Cardiac septum (tissue), 1 donor: ENCODE measurements at regions not wholly inside any gene's neighbourhood (a gene's known extent, or its start where the extent isn't known, plus 50 kb on each side); places are given as distances from the start of the nearest gene placed in this dataset.

Experiments
- DNase-seq: peaks from one replicate; pipeline ENCODE4 v3.0.0-alpha.2; 2020; ENCODE audit warnings: low spot score
- intact Hi-C: fragments of 100-400 bp; cut with DNase I; formaldehyde crosslinking; loops from one replicate; pipeline ENCODE4 v1.14.0; 2022
- donor health status: DM: no; HTN: no; CAD: no.

DNA sequence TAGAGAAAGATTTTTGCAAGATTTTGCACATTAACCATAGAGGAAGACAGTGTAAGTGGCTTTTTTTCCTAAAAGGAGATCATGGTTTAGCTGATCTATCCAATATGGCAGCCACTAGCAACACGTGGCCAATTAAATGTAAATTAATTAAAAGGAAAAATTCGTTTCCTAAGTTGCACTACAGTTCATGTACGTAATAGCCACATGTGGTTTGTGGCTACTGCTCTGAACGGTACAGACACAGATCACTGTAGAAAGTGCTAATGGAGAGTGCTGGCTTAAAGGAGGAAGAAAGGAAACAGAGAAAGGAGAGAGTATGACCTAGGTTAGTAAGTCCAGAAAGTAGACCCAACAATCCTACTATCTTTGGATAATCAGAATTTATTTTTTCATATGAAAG is 170.8 kb downstream of the SIPA1L2 start:
- intact Hi-C loops: no loop called here
- DNase-seq: no peak

DNA sequence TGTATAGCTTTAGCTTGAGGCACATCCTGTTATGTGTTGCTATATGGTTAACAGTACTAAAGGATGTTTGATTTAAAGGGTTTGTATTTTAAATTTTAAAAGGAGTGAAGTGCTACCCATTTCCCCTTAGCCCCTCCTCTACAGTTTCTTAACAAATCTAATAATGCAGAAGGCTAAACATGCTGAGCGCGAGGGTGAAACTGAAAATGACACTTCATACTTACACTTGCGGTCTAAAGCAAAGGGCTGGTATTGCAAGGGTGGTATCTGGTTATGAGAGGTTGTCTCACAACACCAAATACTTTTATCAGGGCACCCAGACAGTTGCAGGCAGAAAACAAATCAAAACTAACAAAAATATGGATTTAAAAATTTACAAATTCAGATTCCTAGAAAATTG is 172.3 kb downstream of the SIPA1L2 start:
- DNase-seq: no peak

DNA sequence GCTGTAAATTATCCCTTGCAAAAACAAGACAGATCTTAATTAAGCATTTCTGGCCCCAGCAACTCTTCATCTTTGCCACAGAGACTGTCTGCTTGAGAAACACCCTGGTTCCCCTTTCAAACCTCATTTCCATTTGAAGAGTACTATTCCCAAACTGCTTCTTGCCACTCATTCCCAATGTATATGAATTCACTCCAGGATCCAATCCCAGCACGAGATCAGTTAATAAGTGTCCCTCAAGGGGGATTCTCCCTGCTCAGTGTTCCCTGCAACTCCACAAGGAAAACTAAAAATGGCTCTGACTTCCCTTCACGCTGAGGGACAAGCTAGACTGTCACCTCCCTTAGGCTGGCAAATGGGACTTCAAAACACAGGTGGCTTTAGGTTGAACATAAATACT is 173.2 kb downstream of the SIPA1L2 start:
- DNase-seq: no peak

More for the DNA sequence above, 172.3 kb downstream of the SIPA1L2 start:
- intact Hi-C loops: no loop called here

DNA sequence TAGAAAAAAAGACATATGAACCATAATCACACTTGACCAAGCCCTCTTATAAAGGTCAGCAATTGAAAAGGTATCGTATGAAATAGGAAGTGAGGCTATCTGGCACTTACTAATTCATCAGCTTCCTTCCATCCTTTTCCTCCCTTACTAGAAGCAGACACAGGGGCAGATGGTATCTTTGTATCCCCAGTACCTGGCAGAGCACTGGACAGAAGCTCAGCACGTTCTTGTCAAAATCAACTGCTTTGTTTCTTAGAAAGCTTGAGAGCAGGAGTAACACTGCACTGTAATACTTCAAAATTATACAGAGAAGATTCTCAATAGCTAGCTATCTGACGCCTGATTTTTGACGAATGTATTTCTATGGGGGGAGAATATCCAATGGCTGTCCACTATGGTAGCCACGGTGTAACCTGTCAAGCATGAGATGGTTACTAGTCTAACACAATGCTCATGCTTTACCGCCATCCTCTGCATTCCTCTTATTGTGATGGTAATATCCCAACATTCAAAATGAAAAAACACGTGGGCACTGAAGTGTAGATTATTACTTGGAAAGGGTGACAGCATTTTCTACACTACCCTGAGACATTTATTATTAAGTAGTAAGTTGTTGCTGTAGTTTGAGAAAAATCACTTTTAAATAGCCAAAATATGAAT is 175.6 kb downstream of the SIPA1L2 start:
- intact Hi-C loops: no loop called here
- DNase-seq: no peak

More for the DNA sequence above, 173.2 kb downstream of the SIPA1L2 start:
- intact Hi-C loops: no loop called here

DNA sequence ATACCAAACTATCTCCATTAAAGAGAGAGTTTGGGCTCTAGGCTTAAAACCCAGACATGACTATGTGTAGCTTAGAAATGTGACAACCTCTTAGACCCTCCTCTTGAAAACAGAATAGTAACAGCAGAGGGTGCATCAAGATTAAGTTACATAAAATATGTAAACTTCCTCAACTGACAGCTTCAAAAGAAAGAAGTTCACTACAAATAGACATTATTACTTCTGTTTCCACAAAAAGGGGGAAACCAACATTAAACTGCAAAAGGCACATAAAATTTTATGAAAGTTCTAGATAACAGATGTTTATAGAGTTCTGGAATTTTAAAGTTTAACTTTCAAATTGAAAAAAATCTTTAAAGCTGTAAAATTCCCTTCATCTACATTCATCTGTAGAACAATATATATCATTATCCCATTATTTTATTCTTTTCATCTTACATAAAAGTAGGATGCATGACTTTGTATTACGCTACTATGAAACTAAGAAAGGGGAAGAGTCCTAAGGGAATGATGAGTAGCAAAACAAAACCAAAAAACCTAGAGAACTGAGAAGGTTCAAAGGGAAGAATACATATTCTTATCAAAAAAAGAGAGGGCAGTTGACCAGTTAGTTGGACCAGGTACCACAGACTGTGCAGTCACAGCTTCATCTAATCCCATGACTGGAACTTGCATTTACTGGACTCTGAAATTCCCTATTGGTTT is 177.0 kb downstream of the SIPA1L2 start:
- DNase-seq: no peak
- intact Hi-C loops: no loop called here

DNA sequence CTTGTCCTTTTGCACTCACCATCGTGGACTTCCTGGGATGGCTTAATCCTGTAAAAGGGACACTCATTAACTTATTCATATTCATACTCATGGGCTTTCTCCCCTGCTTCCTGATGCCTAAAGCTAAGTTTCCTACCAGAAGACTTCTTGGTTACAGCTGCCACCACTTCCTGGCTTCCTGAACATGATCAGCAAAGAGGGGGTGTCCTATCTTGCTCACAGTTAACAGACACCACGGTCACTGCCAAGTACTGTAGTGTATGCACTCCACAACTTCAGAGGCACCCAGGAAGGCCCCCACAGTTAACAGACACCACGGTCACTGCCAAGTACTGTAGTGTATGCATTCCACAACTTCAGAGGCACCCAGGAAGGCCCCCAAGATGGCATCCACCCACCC is 177.8 kb downstream of the SIPA1L2 start:
- intact Hi-C loops: no loop called here

DNA sequence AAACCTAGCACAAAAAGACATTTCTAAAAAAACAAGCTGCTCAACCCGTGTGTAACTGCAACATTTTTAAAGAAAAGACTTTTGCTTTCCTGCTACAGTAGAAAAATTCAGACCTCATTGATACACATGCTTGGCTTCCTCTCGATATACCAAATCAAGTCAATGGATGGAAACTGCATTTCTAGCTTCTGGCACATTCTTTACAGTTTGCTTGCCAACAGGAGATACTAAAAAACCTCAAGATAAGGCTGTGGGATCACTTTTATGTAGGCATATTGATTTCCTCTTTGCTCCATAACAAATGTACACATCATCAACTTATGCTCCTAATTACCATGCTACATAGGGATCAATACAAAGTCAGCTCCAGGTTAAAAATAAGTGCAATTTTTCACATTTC is 178.4 kb downstream of the SIPA1L2 start:
- intact Hi-C loops: no loop called here
- DNase-seq: no peak

More for the DNA sequence above, 177.8 kb downstream of the SIPA1L2 start:
- no peak for DNase-seq

DNA sequence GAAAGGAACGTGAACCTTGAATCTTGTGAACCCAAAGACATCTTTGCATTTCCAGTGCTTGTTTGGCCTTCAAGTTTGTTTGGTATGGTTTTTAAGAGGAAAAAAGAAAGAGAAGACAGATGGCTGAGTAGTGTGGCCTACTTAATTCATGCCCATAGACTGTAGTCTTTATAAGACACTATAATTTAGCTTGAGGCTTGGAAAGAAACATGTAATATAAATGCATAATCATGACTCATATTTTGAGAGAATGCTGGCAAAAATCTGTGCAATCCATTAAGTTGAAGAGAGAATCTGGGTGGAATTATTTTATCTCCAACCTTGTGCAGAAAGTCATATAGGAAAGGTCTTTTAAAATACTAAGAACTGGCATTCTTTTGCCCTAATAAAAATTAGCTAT is 179.3 kb downstream of the SIPA1L2 start:
- intact Hi-C loops: no loop called here
- no peak for DNase-seq

DNA sequence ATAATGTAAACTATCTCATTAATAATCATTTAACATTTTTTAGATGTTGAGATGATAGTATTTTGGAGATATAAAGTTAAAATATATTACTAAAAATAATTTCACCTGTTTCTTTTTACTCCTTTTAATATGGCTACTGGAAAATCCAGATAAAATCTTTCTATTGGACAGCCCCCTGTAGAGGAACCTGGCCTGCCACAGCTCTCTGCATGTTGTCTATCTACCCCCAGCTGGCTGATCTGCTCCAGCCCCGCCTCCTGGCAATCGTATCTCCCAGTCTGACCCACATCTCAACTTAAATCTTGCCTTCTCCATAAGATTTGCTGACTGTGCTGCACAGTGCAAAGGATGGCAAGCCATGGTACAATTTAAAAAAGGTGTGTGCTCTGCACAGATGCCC is 182.8 kb downstream of the SIPA1L2 start:
- DNase-seq: no peak
- intact Hi-C loops: no loop called here

DNA sequence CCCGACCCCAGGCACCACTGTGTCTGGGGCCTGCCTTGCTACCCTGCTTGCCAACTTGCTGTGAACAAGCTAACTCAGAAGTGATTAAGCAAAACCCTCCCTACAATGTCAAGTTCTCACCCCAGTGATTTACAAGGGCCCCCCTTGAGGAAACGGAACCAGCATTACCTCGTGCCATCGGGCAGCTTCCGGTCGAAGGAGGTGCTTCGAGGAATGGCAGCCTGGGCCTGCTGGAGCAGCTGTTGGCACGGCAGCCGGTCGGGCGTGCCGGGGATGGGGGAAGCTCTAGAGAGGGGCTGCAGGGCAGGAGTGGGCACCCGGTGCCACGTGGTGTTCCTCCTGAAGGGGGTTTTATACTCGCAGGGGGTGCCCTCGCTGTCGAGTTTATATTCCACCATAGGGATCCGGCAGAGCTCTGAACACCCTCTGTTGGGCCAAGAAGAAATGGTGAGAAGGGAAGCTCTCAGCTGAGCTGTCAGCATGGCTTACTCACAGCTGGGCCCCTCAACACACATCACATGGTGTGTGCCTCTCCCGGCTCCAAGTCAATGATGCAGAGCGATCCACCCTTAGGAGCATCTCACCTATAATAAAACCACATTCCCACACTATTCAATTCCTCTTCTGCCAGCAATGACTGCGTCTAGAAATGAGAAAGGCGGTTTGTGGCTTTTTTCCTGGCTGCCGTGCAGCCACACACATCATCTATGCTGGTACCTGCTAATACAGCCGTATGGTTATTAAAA is 184.4 kb downstream of the SIPA1L2 start:
- DNase-seq: no peak
- intact Hi-C loops: no loop called here

DNA sequence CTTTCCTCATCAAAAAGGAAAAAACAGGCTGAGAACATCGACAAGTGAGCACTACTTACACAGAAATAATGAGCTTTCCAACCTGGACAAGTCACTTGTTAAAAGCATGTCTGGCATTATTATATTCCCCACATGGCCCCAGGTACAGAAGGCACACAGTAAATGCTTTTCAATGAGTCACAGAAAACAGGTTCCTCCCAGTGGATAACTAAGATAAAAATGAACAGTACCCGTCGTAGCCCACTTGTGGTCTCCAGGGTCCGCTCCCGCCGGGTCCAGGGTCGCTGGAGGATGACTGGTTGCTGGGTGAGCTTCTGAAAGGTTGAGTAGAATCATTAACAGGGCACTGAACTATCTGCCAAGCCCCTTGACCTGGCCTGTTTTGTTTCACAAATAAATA is 186.6 kb downstream of the SIPA1L2 start:
- intact Hi-C loops: no loop called here

DNA sequence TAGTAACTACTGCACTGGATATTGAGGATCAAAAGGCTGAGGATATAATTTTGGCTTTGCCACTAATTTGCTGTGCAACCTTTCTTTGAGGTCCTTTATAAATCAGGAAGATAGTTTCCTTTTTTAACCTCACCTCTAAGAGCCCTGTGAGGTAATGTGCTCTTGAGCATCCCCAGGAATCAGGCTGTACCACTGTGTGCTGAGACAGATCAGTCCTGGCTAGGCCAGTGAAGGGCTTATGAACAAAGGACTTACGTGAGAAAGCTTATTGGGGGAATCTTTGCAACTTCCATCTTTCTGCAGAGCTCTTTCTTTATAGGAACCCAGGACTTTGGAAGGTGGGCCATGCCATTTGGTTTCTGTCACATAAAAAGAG is 188.9 kb downstream of the SIPA1L2 start:
- intact Hi-C loops: no loop called here

More for the DNA sequence above, 186.6 kb downstream of the SIPA1L2 start:
- no peak for DNase-seq

DNA sequence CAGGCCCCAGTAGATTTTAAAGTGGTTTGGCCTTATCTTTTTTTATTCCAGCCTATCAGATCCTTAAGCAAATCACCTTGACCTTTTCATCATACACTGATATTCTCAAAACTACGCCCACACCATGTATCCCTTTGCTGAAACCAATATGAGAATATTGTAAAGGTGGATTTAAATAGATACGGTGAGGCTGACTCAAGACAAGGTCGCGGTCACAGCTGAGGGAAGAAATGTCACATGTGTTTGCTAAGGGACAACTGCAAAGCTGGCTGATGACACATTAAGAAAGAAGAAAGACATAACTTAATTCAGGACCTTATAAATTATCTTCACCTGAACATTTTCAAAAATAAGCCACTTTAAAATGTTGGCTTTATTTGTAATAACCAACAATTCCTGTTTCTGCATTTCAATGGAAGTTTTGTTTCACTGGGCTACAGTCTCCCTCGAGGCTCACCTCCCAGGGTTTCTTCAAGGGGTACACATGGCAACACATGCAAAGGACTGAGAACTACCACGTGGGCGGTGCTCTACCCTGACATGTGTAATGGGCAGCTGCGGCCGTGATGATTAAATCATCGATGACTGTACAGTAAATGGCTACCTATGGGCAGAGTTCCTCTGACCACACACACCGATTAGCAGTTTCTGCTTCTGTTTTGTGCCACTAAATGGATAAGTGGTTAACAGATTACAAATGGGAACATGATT is 189.5 kb downstream of the SIPA1L2 start:
- DNase-seq: no peak
- intact Hi-C loops: no loop called here

More for the DNA sequence above, 188.9 kb downstream of the SIPA1L2 start:
- no peak for DNase-seq

DNA sequence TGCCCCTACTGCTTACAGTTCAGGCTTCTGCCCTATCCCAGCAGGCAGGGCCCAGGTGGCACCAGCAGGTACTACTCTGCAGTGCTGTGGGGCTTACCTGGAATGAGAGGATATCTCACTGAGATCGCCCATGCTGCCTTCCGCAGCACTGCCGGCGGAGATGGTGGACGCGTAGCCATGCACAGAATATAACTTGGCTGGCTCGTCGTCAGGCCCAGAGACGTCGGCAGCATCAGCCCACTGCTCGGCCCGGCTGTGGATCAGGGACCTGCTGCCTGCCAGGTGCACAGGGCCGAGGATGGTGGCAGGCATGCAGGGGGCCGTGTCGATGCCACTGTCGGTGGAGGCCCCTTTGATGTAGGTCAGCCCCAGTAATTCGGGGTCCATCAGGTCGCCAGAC is 190.9 kb downstream of the SIPA1L2 start:
- no peak for DNase-seq
- intact Hi-C loops: loop anchor here (10.0 kb wide), 1 partner anchor 574 kb away; no protein-coding TSS in a partner anchor

DNA sequence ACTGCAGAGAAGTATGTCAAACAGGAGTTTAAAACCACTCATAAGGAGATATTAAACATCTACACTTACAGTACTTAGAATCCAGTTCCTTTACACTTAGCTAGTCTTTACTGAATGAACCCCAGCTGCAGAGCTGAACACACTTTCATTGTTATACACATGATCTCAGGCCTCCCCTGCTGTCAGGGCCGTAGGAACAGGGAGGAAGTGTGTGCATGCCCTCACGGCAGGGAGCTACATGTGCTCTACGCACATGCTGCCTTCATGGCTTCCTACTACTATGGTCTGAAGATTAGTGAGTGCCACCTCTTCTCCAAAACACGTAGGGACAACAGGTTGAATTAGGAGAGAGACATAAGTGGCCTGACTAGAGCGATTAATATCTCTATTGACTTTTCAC is 191.5 kb downstream of the SIPA1L2 start:
- no peak for DNase-seq
- intact Hi-C loops: loop anchor here (10.0 kb wide), 1 partner anchor 574 kb away; no protein-coding TSS in a partner anchor

DNA sequence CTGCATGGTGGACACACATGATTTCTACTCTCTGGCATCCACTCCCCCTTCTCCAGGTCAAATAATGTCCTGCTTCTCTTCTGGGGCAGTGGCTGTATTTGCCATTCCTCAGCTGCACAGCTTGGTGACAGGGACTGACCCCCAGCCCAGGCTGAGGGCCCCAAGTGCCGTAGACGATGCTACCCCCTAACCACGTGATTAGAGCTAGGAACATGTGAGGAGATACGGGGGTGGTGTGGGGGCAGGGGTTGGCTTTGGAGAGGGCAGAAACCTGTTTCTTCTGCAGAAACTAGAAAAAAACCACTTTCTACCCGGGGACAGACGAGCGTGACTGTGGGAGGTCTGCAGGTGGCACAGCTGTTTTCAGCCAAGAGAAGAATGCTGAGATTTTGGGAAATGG is 192.4 kb downstream of the SIPA1L2 start:
- intact Hi-C loops: loop anchor here (10.0 kb wide), 1 partner anchor 573 kb away; no protein-coding TSS in a partner anchor
- no peak for DNase-seq

DNA sequence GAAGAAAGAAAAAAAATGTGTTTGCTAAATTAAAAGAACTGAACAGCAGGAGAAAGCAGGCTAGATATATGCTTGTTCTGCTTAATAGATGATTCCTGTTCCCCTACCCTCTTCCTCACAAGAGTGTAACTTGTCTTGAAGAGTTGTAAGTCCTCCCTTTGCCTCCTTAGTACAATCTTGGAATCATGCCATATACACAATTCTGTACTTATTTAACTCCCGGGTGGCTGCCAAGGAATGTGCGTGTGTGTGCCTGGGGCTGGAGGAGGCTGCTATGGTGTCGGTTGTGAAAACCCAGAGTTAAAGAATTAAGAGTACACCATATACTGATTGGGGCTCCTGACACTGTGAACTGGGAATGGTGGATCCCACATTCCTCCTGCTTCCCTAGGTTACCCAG is 194.2 kb downstream of the SIPA1L2 start:
- intact Hi-C loops: loop anchor here (10.0 kb wide), 1 partner anchor 571 kb away; no protein-coding TSS in a partner anchor
- no peak for DNase-seq

DNA sequence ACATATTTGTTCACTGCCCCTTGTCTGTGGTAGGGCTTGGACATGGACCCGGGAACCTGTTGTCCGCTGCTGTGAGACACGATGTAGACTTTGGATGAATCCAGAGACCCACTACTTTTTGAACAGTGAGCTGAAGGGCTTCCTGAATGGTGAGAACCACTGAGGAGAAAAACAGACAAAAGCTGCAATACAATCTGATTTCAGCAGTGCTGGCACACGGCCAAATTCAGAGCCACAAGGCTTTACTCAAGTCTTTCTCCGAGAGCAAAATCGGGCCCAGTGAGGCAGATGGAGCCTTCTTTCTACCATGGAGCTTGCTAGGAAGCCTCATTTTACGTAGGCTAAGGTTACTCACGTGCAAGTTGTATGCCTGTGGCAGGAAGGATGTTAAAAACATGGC is 197.6 kb downstream of the SIPA1L2 start:
- intact Hi-C loops: loop anchor here (10.0 kb wide), 1 partner anchor 568 kb away; no protein-coding TSS in a partner anchor
- no peak for DNase-seq

DNA sequence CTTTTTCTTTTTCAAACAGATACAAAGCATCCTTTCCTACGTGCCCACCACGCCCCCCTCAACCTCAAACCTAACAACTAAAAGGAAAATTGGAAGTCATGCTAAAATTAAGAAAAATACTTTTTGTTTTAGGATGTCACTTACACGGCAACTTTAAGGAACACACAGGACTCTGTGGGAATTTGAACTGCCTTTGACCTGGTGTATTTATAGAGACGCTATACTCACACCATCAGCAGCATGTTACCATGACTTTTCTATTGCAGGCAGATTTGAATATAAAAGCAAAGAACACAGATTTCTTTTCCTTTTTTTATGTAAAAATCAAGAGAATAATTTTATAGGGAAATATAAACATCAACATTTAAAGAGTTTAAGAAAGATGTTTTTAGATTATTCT is 198.2 kb downstream of the SIPA1L2 start:
- intact Hi-C loops: loop anchor here (10.0 kb wide), 1 partner anchor 567 kb away; no protein-coding TSS in a partner anchor
- no peak for DNase-seq

DNA sequence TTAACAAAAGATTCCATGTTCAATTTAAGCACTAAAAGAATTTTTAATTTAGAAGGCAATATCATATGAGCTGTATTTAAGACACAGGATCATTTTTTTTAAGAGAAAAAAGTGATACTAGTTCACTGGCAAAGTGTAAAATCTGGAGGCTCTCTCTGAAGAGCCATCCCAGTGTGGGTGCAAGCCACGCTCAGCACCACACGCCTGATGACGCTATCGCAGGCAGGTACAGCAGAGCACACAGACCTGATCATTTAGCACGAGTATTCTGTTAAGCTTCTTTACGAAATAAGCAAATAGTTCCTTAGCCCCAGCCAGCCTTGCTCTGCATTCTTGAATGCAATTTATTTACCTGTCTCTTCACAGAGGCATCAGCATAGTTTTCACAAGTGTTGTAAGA is 198.6 kb downstream of the SIPA1L2 start:
- DNase-seq: no peak
- intact Hi-C loops: loop anchor here (10.0 kb wide), 1 partner anchor 567 kb away; no protein-coding TSS in a partner anchor
